Activated T-helper 1 cell treated with Interleukin-2 at 50 U/mL for 16 hours (primary cell): ENCODE measurements at regions not wholly inside any gene's neighbourhood (a gene's known extent, or its start where the extent isn't known, plus 50 kb on each side); places are given as distances from the start of the nearest gene placed in this dataset.

ENCODE experiments used
- DNase-seq: peaks from one replicate; pipeline ENCODE4 v3.0.0-alpha.2; 2020; ENCODE audit warnings: low read depth

GRCh38 chr16:79329967-79330366 lies 270.6 kb downstream of the MAF start:
- no peak for DNase-seq

- no peak for DNase-seq
Measured at GRCh38 chr16:79329166-79329521, 271.4 kb downstream of the MAF start.

- no peak for DNase-seq
Measured at GRCh38 chr16:79328402-79329165, 272.0 kb downstream of the MAF start.

- DNase-seq = no peak
Measured at GRCh38 chr16:79327836-79328235, 272.7 kb downstream of the MAF start.

- no peak for DNase-seq
Measured at GRCh38 chr16:79326549-79326948, 274.0 kb downstream of the MAF start.

GRCh38 chr16:79325226-79325945 lies 275.2 kb downstream of the MAF start:
- DNase-seq = no peak

- no peak for DNase-seq
Measured at GRCh38 chr16:79320956-79321355, 279.6 kb downstream of the MAF start.

- DNase-seq = no peak
Measured at GRCh38 chr16:79318143-79318899, 282.2 kb downstream of the MAF start.

GRCh38 chr16:79317521-79317920 lies 283.0 kb downstream of the MAF start:
- no peak for DNase-seq

- no peak for DNase-seq
Measured at GRCh38 chr16:79317026-79317425, 283.5 kb downstream of the MAF start.

GRCh38 chr16:79316004-79316458 lies 284.5 kb downstream of the MAF start:
- no peak for DNase-seq

- no peak for DNase-seq
Measured at GRCh38 chr16:79312502-79312901, 288.0 kb downstream of the MAF start.

- no peak for DNase-seq
Measured at GRCh38 chr16:79310710-79311109, 289.8 kb downstream of the MAF start.

- DNase-seq = no peak
Measured at GRCh38 chr16:79309606-79310005, 290.9 kb downstream of the MAF start.

GRCh38 chr16:79307214-79307613 lies 293.3 kb downstream of the MAF start:
- DNase-seq = no peak

- no peak for DNase-seq
Measured at GRCh38 chr16:79305074-79305473, 295.5 kb downstream of the MAF start.

GRCh38 chr16:79303959-79304387 lies 296.6 kb downstream of the MAF start:
- DNase-seq = no peak

GRCh38 chr16:79303206-79303605 lies 297.3 kb downstream of the MAF start:
- no peak for DNase-seq

GRCh38 chr16:79302731-79303130 lies 297.8 kb downstream of the MAF start:
- DNase-seq = no peak

- no peak for DNase-seq
Measured at GRCh38 chr16:79301051-79301450, 299.5 kb downstream of the MAF start.

GRCh38 chr16:79298894-79299799 lies 301.4 kb downstream of the MAF start:
- DNase-seq = no peak

GRCh38 chr16:79298476-79298875 lies 302.1 kb downstream of the MAF start:
- DNase-seq = no peak
